H9 (cell line): ENCODE measurements at regions not wholly inside any gene's neighbourhood (a gene's known extent, or its start where the extent isn't known, plus 50 kb on each side); places are given as distances from the start of the nearest gene placed in this dataset.

Experiments used
- DNase-seq: peaks from one replicate; pipeline ENCODE4 v3.0.0-alpha.2; 2017
- H2AFZ ChIP-seq: one replicate; pipeline ENCODE4 v1.6.1; 2013; ENCODE audit warnings: mild to moderate bottlenecking, low read length, control low read depth, moderate library complexity
- H2AK5ac ChIP-seq: 2 replicates; pipeline ENCODE4 v1.6.1; 2013; ENCODE audit warnings: low read length, control low read depth, mixed read lengths; ENCODE audit not compliant: insufficient read length
- H2BK120ac ChIP-seq: one replicate; pipeline ENCODE4 v1.6.1; 2013; ENCODE audit warnings: low read depth, mild to moderate bottlenecking, low read length, control low read depth, inconsistent platforms; ENCODE audit not compliant: poor library complexity, severe bottlenecking
- H2BK12ac ChIP-seq: 2 replicates; pipeline ENCODE4 v1.6.1; 2013; ENCODE audit warnings: low read length, control low read depth, mixed read lengths, low read depth; ENCODE audit not compliant: insufficient read length
- H2BK15ac ChIP-seq: 2 replicates; pipeline ENCODE4 v1.6.1; 2013; ENCODE audit warnings: low read depth, low read length, control low read depth
- H2BK20ac ChIP-seq: one replicate; pipeline ENCODE4 v1.6.1; 2013; ENCODE audit warnings: low read depth, mild to moderate bottlenecking, low read length, control low read depth, inconsistent platforms; ENCODE audit not compliant: poor library complexity, severe bottlenecking
- H2BK5ac ChIP-seq: 2 replicates; pipeline ENCODE4 v1.6.1; 2013; ENCODE audit warnings: low read length, control low read depth, mixed read lengths; ENCODE audit not compliant: insufficient read length
- H3K14ac ChIP-seq: 2 replicates; pipeline ENCODE4 v1.6.1; 2013; ENCODE audit warnings: low read length, control low read depth; ENCODE audit not compliant: insufficient read depth
- H3K18ac ChIP-seq: 2 replicates; pipeline ENCODE4 v1.6.1; 2013; ENCODE audit warnings: low read depth, mild to moderate bottlenecking, mixed read lengths, low read length, control low read depth; ENCODE audit not compliant: insufficient read length
- H3K23ac ChIP-seq: 2 replicates; pipeline ENCODE4 v1.6.1; 2013; ENCODE audit warnings: low read length, control low read depth, mixed read lengths, low read depth; ENCODE audit not compliant: insufficient read length
- H3K23me2 ChIP-seq: 2 replicates; pipeline ENCODE4 v1.6.1; 2013; ENCODE audit warnings: low read depth, mild to moderate bottlenecking, mixed read lengths, low read length, control low read depth; ENCODE audit not compliant: insufficient read length, poor library complexity, severe bottlenecking
- H3K27ac ChIP-seq: 2 replicates; pipeline ENCODE4 v1.5.1; 2013; ENCODE audit warnings: low read length, control low read depth, mixed read lengths, low read depth; ENCODE audit not compliant: insufficient read length
- H3K27me3 ChIP-seq: 2 replicates; pipeline ENCODE4 v1.6.1; 2013; ENCODE audit warnings: low read length, control low read depth, inconsistent platforms; ENCODE audit not compliant: insufficient read depth
- H3K4ac ChIP-seq: 2 replicates; pipeline ENCODE4 v1.6.1; 2013; ENCODE audit warnings: low read depth, mild to moderate bottlenecking, control low read depth, inconsistent platforms, low read length, moderate library complexity
- H3K4me1 ChIP-seq: 2 replicates; pipeline ENCODE4 v1.6.1; 2013; ENCODE audit warnings: low read length, control low read depth, inconsistent platforms; ENCODE audit not compliant: insufficient read depth
- H3K4me2 ChIP-seq: 2 replicates; pipeline ENCODE4 v1.6.1; 2013; ENCODE audit warnings: low read length, control low read depth, mixed read lengths; ENCODE audit not compliant: insufficient read length, insufficient read depth
- H3K56ac ChIP-seq: 2 replicates; pipeline ENCODE4 v1.6.1; 2013; ENCODE audit warnings: low read depth, mild to moderate bottlenecking, mixed read lengths, low read length, control low read depth; ENCODE audit not compliant: insufficient read length
- H3K79me1 ChIP-seq: 2 replicates; pipeline ENCODE4 v1.6.1; 2013; ENCODE audit warnings: low read depth, mild to moderate bottlenecking, moderate library complexity, low read length, control low read depth, inconsistent platforms; ENCODE audit not compliant: insufficient read depth, poor library complexity, severe bottlenecking
- H3K79me2 ChIP-seq: 2 replicates; pipeline ENCODE4 v1.6.1; 2013; ENCODE audit warnings: low read length, control low read depth, inconsistent platforms; ENCODE audit not compliant: insufficient read depth
- H3K9ac ChIP-seq: 2 replicates; pipeline ENCODE4 v1.6.1; 2013; ENCODE audit warnings: low read length, control low read depth, mixed read lengths; ENCODE audit not compliant: insufficient read length; ENCODE audit errors: extremely low read depth
- H3K9me3 ChIP-seq: one replicate; pipeline ENCODE4 v1.6.1; 2013; ENCODE audit warnings: low read depth, low read length, inconsistent platforms; ENCODE audit not compliant: control insufficient read depth
- H3T11ph ChIP-seq: one replicate; pipeline ENCODE4 v1.6.1; 2013; ENCODE audit warnings: mild to moderate bottlenecking, low read length, control low read depth, inconsistent platforms
- H4K20me1 ChIP-seq: one replicate; pipeline ENCODE4 v1.6.1; 2013; ENCODE audit not compliant: control insufficient read depth, insufficient read length, insufficient read depth
- H4K5ac ChIP-seq: 2 replicates; pipeline ENCODE4 v1.6.1; 2013; ENCODE audit warnings: low read depth, mild to moderate bottlenecking, mixed read lengths, low read length, control low read depth; ENCODE audit not compliant: insufficient read length
- H4K8ac ChIP-seq: replicated peaks from 2 replicates; pipeline ENCODE4 v1.6.1; 2013; ENCODE audit warnings: low read length, control low read depth, mixed read lengths, low read depth; ENCODE audit not compliant: insufficient read length
- H4K91ac ChIP-seq: 2 replicates; pipeline ENCODE4 v1.6.1; 2013; ENCODE audit warnings: low read depth, mild to moderate bottlenecking, moderate library complexity, mixed read lengths, low read length, control low read depth; ENCODE audit not compliant: insufficient read length
- H3K27ac Mint-ChIP-seq, 3 experiments: 2 replicates in 2 of 3; 3 replicates in 1 of 3; pipeline ENCODE4 v1.8.0; 2020 to 2021; ENCODE audit warnings: mixed read lengths in 3 of 3, mild to moderate bottlenecking in 1 of 3, moderate library complexity in 1 of 3
- H3K27me3 Mint-ChIP-seq: 2 replicates; pipeline ENCODE4 v1.8.0; 2021; ENCODE audit warnings: low read depth, mild to moderate bottlenecking, moderate library complexity, mixed read lengths
- H3K36me3 Mint-ChIP-seq, 3 experiments: 2 replicates in 2 of 3; 3 replicates in 1 of 3; pipeline ENCODE4 v1.8.0; 2020 to 2021; ENCODE audit warnings: low read depth in 3 of 3, mixed read lengths in 3 of 3; ENCODE audit not compliant: insufficient read depth in 1 of 3
- H3K4me1 Mint-ChIP-seq, 2 experiments: 2 replicates each; pipeline ENCODE4 v1.8.0; 2020; ENCODE audit warnings: mixed read lengths in 2 of 2
- H3K4me3 Mint-ChIP-seq, 2 experiments: 2 replicates in 1 of 2; 3 replicates in 1 of 2; pipeline ENCODE4 v1.8.0; 2020 to 2021; ENCODE audit warnings: mild to moderate bottlenecking in 2 of 2, mixed read lengths in 2 of 2, moderate library complexity in 1 of 2
- H3K9me3 Mint-ChIP-seq, 2 experiments: 2 replicates in 1 of 2; 3 replicates in 1 of 2; pipeline ENCODE4 v1.8.0; 2020; ENCODE audit warnings: mild to moderate bottlenecking in 2 of 2, mixed read lengths in 2 of 2, moderate library complexity in 1 of 2
- CTCF ChIP-seq: fragments of 200-600 bp; sonication (generic); conservative IDR thresholded peaks from 3 replicates; pipeline ENCODE4 v1.8.0; 2021; ENCODE audit warnings: antibody characterized with exemption, mild to moderate bottlenecking
- WGBS: extraction: QIAGEN DNeasy Blood & Tissue Kit; methylation state at CpG from one replicate; pipeline ENCODE4 v1.1.7; 2013; ENCODE audit warnings: missing lambda C conversion rate, low lambda C conversion rate, mixed read lengths; ENCODE audit not compliant: insufficient read length; ENCODE audit errors: extremely low coverage; 5-methylcytosine and 5-hydroxymethylcytosine counted together

DNA sequence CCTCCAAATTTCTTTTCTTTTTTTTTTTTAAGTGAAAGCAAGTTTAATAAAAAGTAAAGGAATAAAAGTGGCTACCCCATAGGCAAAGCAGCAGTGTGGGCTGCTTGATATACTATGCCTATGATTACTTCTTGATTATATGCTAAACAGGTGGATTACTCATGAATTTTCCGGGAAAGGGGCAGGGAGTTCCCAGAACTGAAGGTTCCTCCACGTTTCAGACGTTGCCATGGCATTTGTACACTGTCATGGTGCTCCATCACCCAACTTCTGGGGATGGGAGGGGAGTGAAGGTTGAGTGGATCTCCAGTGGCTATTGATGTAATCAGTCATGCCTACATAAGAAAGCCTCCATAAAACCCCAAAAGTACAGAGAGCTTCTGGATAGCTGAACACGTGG lies 176.2 kb downstream of the CYP26B1 start:
- no peaks in the 10 kb centered on the region for H3K36me3 Mint-ChIP-seq
- H3K9ac ChIP-seq = no peak overlapping the region
- no peak overlapping the region for H3K27ac Mint-ChIP-seq
- no peak overlapping the region for H3K4me2 ChIP-seq
- H3K79me1 ChIP-seq = no peaks in the 10 kb centered on the region
- H2BK20ac ChIP-seq = no peak overlapping the region
- no peak for DNase-seq
- H3K14ac ChIP-seq = no peak overlapping the region
- H3K23ac ChIP-seq = no peak overlapping the region
- no peaks in the 10 kb centered on the region for H3K4me1 ChIP-seq
- H3K4me1 Mint-ChIP-seq = no peaks in the 10 kb centered on the region
- H3K27ac ChIP-seq = no peak overlapping the region
- H3K27me3 ChIP-seq = no peaks in the 10 kb centered on the region
- no peak overlapping the region for H4K8ac ChIP-seq
- no peak overlapping the region for H4K91ac ChIP-seq
- no peak overlapping the region for H3K18ac ChIP-seq
- no peak overlapping the region for H2BK12ac ChIP-seq
- peaks cover 20% of the 10 kb centered on the region for H3K27me3 Mint-ChIP-seq
- H3K56ac ChIP-seq = no peak overlapping the region
- H4K20me1 ChIP-seq = no peaks in the 10 kb centered on the region
- no peak for TF ChIP-seq CTCF
- no peak overlapping the region for H2BK5ac ChIP-seq
- H2BK15ac ChIP-seq = no peak overlapping the region
- no peaks in the 10 kb centered on the region for H3K79me2 ChIP-seq
- no peaks in the 10 kb centered on the region for H3K9me3 Mint-ChIP-seq
- no peaks in the 10 kb centered on the region for H3K23me2 ChIP-seq
- no peak overlapping the region for H3K4me3 Mint-ChIP-seq
- no peaks in the 10 kb centered on the region for H3K9me3 ChIP-seq
- H2AK5ac ChIP-seq = no peak overlapping the region
- H3K4ac ChIP-seq = no peak overlapping the region
- no CpG with 5 or more reads among the region's 4 CpGs for WGBS
- no peak overlapping the region for H3T11ph ChIP-seq
- H2BK120ac ChIP-seq = no peak overlapping the region
- H2AFZ ChIP-seq = no peak overlapping the region
- H4K5ac ChIP-seq = no peak overlapping the region
